RWPE2 (cell line): ENCODE measurements at regions not wholly inside any gene's neighbourhood (a gene's known extent, or its start where the extent isn't known, plus 50 kb on each side); places are given as distances from the start of the nearest gene placed in this dataset.
"Not testable (repeated sequence)": the region's sequence is repeated elsewhere in the genome, so short reads cannot be mapped to it uniquely, and the experiment has no call there.

Source experiments
- ATAC-seq: fragments of 200-7000 bp; cut with Tn5 transposase; 3 replicates; pipeline ENCODE4 v1.9.1; 2021; ENCODE audit warnings: low read depth
- DNase-seq: peaks from one replicate; pipeline ENCODE4 v3.0.0-alpha.2; 2020; ENCODE audit warnings: low spot score
- H3K27ac ChIP-seq: fragments of 450-650 bp; 2 replicates; pipeline ENCODE4 v1.5.1; 2017; ENCODE audit warnings: mild to moderate bottlenecking; ENCODE audit not compliant: poor library complexity, severe bottlenecking
- H3K27me3 ChIP-seq: fragments of 250-450 bp; sonication (Bioruptor Pico); 2 replicates; pipeline ENCODE4 v1.5.1; 2021; ENCODE audit warnings: mild to moderate bottlenecking, moderate library complexity; ENCODE audit not compliant: insufficient read depth, poor library complexity, severe bottlenecking
- H3K36me3 ChIP-seq: fragments of 250-450 bp; sonication (Bioruptor Pico); 2 replicates; pipeline ENCODE4 v1.5.1; 2020; ENCODE audit warnings: low read depth, mild to moderate bottlenecking, moderate library complexity
- H3K4me1 ChIP-seq: fragments of 250-450 bp; sonication (Bioruptor Pico); 2 replicates; pipeline ENCODE4 v1.5.1; 2021; ENCODE audit warnings: mild to moderate bottlenecking, moderate library complexity; ENCODE audit not compliant: insufficient read depth, poor library complexity, severe bottlenecking
- H3K4me3 ChIP-seq: fragments of 250-450 bp; sonication (Bioruptor Pico); 2 replicates; pipeline ENCODE4 v1.5.1; 2021; ENCODE audit warnings: mild to moderate bottlenecking, moderate library complexity; ENCODE audit not compliant: severe bottlenecking
- H3K9me3 ChIP-seq: fragments of 250-450 bp; sonication (Bioruptor Pico); 2 replicates; pipeline ENCODE4 v1.5.1; 2021; ENCODE audit warnings: mild to moderate bottlenecking, moderate library complexity; ENCODE audit not compliant: severe bottlenecking
- CTCF ChIP-seq: fragments of 450-650 bp; IDR thresholded peaks from one replicate; pipeline ENCODE4 v1.5.1; 2017; ENCODE audit warnings: mild to moderate bottlenecking, moderate library complexity; ENCODE audit not compliant: poor library complexity, severe bottlenecking

DNA sequence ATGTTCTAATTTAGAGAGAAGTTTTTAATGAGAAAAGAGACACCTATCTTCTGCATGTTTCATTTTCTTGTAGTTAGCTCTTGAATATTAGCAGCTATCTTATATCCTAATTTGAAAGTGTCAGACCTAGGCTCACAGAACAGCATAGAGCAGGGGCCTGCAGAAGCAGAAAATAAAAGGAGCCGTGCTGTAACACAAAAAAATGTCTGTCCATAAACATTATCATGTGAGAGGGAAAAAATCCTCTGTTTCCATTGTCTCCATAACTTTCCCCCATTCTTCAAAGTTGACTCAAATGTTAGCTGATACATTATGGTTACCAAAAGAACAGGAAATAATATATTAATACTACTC is 329.2 kb upstream of the EPHA5 start:
- Histone ChIP-seq H3K4me1 (no peaks in the 10 kb centered on the region), H3K27me3 (no peaks in the 10 kb centered on the region), H3K27ac (no peak overlapping the region), H3K36me3 (no peaks in the 10 kb centered on the region), H3K4me3 (no peak overlapping the region), H3K9me3 (no peaks in the 10 kb centered on the region)
- DNase-seq (no peak), ATAC-seq (no peak)
- TF ChIP-seq CTCF, result no peak

- H3K36me3 ChIP-seq, H3K27me3 ChIP-seq, ATAC-seq, H3K9me3 ChIP-seq, H3K4me3 ChIP-seq, H3K27ac ChIP-seq, H3K4me1 ChIP-seq, DNase-seq: not testable (repeated sequence)
These were observed 328.7 kb upstream of the EPHA5 start for GRCh38 chr4:65998807-65999517.

DNA sequence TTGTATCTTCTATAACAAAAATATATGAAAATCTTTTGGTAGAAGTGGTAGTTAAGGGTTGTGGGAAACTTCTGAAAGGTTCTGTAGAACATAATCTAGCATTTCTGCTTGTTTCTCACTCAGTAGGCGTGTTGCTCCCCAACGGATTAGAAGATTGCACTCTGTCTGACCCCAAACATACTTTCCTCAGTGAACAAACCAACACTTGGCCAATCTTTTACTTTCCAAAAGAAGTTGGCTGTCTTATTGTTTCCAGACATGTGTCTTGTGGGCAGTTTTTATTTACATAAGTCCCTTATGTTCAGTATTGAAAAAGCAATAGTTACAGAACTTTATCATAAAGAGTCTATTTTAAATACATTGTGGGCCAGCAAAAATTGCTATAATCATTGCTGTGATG is 312.8 kb upstream of the EPHA5 start:
- no peak overlapping the region for H3K27ac ChIP-seq
- DNase-seq (no peak), ATAC-seq (no peak)
- H3K4me3 ChIP-seq, result no peak overlapping the region
- no peaks in the 10 kb centered on the region for H3K36me3 ChIP-seq
- no peaks in the 10 kb centered on the region for H3K4me1 ChIP-seq
- H3K27me3 ChIP-seq, result no peaks in the 10 kb centered on the region
- no peak for TF ChIP-seq CTCF
- H3K9me3 ChIP-seq, result no peaks in the 10 kb centered on the region

DNA sequence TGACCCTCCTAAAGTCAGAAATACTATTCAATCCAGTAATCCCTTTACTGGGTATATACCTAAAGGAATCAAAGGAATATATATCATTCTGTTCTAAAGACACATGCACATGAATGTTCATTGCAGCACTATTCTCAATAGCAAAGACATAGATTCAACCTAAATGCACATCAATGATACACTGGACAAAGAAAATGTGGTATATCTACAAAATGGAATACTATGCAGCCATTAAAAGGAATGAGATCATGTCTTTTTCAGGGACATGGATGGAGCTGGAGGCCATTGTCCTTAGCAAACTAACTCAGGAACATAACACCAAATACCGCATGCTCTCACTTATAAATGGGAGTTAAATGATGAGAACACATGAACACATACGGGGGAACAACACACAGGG is 306.0 kb upstream of the EPHA5 start:
- Histone ChIP-seq H3K4me1 (no peaks in the 10 kb centered on the region), H3K36me3 (no peaks in the 10 kb centered on the region), H3K27ac (no peak overlapping the region), H3K4me3 (no peak overlapping the region), H3K9me3 (no peaks in the 10 kb centered on the region), H3K27me3 (no peaks in the 10 kb centered on the region)
- ATAC-seq, result no peak
- DNase-seq, result no peak
- no peak for TF ChIP-seq CTCF

- no peaks in the 10 kb centered on the region for H3K9me3 ChIP-seq
- no peaks in the 10 kb centered on the region for H3K4me1 ChIP-seq
- H3K36me3 ChIP-seq, result no peaks in the 10 kb centered on the region
- TF ChIP-seq CTCF, result no peak
- DNase-seq (no peak), ATAC-seq (no peak)
- H3K27me3 ChIP-seq, result no peaks in the 10 kb centered on the region
- no peak overlapping the region for H3K27ac ChIP-seq
- no peak overlapping the region for H3K4me3 ChIP-seq
These were observed 302.9 kb upstream of the EPHA5 start for GRCh38 chr4:65973186-65973585.
